ENCODE measurements at regions not wholly inside any gene's neighbourhood (a gene's known extent, or its start where the extent isn't known, plus 50 kb on each side); places are given as distances from the start of the nearest gene placed in this dataset.

DNA sequence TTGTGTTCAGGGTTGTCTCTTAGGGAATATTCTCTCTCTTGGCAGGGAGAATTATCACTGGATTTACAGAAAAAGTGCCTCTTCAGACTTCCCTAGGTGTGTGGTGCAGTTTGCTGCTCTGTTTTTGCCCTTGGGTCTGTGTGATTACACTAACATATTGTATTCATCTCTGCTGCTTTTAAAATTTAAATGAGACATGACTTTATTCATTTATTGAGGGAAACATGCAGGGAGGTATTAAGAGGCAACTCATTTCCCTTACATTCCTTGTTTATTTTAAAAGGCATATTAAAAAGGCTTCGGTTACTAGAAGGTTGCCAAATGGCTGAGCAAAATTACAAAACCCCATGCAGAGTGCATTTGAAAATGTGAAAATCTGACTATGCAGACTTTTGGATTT, 135.1 kb upstream of the GEMIN8 start:
- no peak for DNase-seq (ENCODE audit: low read depth)

DNA sequence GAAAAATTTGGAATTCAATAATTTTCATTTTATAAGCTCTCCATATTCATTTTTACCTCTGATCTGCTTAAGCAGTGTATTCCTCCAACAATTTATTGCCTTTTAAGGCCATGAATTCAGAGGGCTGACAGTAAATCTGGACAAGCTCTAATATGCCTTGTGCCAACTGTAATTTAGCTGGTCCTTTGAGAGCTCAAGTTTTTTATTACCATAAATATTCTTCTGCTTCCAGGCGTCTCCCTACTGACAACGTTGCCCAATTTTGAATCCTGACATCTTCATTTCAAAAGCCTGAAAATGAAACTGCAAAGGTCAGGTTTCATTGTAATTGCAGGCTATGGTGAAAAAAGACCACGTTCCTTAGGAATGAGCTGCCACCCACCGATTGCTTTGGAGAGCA, 95.8 kb upstream of the GEMIN8 start:
- no peak for DNase-seq (ENCODE audit: low read depth)

DNA sequence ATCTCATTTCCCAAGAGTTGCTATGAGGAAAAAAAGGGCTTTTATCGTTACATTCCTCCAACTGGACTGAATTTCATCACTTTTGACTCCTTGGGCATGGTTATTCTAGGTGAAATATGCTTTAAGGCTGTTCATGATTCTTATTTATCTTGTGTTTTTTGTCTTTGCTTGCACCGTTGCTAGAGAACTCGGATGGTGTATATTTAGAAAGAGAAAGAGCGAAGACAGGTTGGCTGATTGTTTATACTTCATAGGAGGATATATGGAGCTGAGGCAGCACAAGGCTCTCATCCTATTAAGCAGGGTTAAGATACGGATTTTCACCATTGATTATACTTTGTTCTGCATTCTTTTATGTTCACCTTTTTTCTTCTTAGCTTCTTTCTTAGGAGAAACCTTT, 94.9 kb upstream of the GEMIN8 start:
- DNase-seq (ENCODE audit: low read depth): no peak

DNA sequence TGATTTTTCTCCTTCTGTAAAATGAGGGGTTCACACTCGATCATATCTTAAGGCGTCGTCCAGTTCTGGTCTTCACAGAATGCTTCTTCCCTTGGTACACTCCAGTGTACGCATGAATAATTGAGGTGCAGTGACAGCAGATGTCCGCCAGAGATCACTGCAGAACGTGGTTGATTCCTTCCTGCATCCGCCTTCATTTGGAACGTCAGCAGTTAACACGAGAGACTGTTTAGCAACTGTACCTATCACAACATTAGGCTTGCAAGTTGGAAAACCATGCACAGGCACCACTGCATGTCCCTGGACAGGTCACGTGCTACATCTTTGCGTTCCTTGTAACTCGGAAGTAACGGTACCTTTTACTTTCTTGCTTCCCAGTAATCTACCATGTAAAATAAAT, 66.0 kb upstream of the GEMIN8 start:
- DNase-seq (ENCODE audit: low read depth): peak; percentile 50

DNA sequence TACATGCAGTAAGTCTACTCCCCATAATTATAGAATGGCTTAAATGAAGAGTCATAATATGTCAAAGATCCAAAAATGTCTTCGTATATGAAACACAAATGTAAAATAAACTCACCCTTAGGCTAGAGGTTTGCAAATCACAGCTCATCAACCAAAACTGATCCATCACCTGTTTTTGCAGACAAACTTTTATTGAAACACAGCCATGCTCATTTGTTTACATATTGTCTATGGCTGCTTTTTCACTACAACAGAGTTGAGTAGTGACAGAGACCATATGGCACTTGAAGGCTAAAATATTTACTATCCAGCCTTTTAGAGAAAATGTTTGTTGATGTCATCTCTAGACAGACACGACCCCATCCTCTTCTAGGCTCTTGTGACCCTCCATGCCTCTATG, 64.5 kb upstream of the GEMIN8 start:
- DNase-seq (ENCODE audit: low read depth): no peak

DNA sequence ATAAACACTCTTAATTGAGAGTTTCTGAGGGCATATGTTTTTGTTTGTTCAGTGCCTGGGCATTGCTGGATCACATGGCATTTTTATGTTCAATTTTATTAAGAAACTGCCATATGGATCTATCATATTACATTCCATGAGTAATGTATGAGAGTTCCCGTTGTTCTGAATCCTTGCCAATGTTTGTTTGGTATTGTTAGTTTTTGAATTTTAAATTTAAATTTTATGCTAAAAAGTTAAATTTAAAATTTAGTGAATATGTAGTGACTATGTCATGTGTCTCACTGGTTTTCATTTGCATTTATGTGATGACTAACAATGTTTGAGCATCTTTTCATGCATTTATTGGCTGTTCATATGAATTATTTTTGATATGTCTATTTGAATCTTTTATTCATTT, 54.8 kb upstream of the GEMIN8 start:
- no peak for DNase-seq (ENCODE audit: low read depth)

DNA sequence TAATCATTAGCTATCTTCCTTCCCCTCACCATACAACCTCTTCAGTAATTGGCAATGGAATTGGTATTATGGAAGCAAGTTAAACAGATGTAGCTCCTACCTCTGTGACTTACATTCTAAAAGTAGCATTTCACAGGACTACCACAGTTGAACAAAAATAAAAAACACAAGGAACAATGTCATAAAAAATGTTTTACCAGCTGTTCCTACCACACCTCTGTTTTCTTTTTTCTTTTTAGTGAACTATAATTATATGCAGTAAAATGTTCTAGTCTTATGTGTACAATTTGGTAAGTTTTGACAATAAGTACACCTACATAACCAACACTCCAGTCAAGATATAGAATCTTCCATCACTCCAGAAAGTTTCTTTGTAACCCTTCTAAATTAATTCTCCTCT, 54.1 kb upstream of the GEMIN8 start:
- DNase-seq (ENCODE audit: low read depth): no peak

DNA sequence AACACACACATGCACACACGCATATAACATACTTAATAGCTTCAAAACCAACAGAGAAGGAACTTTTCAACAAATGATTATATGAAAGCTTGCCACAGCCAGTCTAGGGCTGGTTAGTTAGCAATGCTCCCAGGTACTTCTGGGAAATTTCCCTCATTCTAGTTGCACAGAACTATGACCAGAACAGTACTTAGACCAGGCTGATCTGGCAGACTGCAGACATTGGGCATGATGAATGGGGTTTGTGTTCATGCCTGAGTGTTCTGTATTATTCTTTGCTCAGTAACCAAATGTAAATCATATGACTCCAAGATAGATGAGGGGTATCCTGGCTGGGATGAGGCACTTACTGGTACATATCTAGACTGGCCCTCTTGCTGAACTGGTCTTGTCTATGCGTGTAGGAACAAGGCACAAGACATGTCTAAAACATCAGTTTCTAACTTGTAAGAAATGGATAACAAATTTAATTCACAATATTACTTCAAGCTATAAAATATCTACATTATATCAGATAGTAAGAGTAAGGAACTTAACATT, 50.3 kb upstream of the GEMIN8 start:
- no peak for DNase-seq (ENCODE audit: low read depth)

Measured in fibroblast of gingiva (primary cell).